ENCODE measurements at regions not wholly inside any gene's neighbourhood (a gene's known extent, or its start where the extent isn't known, plus 50 kb on each side); places are given as distances from the start of the nearest gene placed in this dataset.

DNA sequence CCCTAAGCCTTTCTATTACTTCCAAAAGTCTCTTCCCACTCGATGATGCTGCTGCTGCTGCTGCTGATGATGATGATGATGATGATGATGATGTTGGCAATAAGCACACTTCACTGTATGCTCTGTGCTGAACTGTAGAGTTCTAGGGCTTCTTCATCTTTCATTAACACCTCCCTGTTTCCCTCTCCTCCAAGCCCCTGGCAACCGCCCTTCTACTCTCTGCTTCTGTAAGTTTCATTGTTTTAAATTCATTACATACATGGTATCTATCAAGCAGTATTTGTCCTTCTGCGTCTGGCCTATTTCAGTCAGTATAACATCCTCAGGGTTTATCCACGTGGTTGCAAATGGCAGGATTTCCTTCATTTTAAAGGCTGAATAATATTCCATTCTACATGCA is 100.2 kb downstream of the THBS2 start:
- H2AK5ac ChIP-seq (ENCODE audit: low read depth, low read length) = no peak overlapping the region
- H2BK120ac ChIP-seq (ENCODE audit: low read depth, low read length) = no peak overlapping the region
- no peaks in the 10 kb centered on the region for H3K79me1 ChIP-seq (ENCODE audit: low read depth, low read length)
- H3K18ac ChIP-seq (ENCODE audit: low read length) = no peak overlapping the region
- no CpG with 5 or more reads among the region's 4 CpGs for WGBS, 2 donors (ENCODE audit: extremely low coverage in 2 of 2, insufficient read length in 2 of 2, insufficient replicate concordance in 1 of 2)
- H3K23ac ChIP-seq (ENCODE audit: low read depth, low read length, poor library complexity) = no peak overlapping the region
- H2BK15ac ChIP-seq (ENCODE audit: low read length) = no peak overlapping the region
- no peak overlapping the region for H3K9ac ChIP-seq (ENCODE audit: low read depth, low read length, poor library complexity)
- H4K8ac ChIP-seq (ENCODE audit: low read depth, low read length) = no peak overlapping the region
- H3K4me2 ChIP-seq (ENCODE audit: insufficient read depth, low read length, poor library complexity, severe bottlenecking) = no peak overlapping the region
- H3K27me3 ChIP-seq (ENCODE audit: control insufficient read depth in 3 of 3, insufficient read depth in 3 of 3, low read depth in 1 of 3, low read length in 3 of 3) = no peaks in the 10 kb centered on the region
- H2AFZ ChIP-seq (ENCODE audit: low read length) = no peak overlapping the region
- no peak overlapping the region for H4K91ac ChIP-seq (ENCODE audit: low read depth, low read length, poor library complexity)
- no peak for DNase-seq (ENCODE audit: low spot score)
- no peak overlapping the region for H3K27ac ChIP-seq (replicated peaks; ENCODE audit: low read length)
- H3K9me3 ChIP-seq (replicated peaks in 1 of 2; ENCODE audit: control insufficient read depth in 2 of 2, insufficient read depth in 1 of 2, low read depth in 1 of 2, low read length in 2 of 2) = no peaks in the 10 kb centered on the region
- no peak overlapping the region for H3K4ac ChIP-seq (ENCODE audit: low read length)
- peaks cover 1 to 7% of the 10 kb centered on the region in 2 donors for H3K4me1 ChIP-seq (ENCODE audit: control insufficient read depth in 2 of 2, insufficient read depth in 1 of 2, low read depth in 1 of 2, low read length in 2 of 2)
- H2BK12ac ChIP-seq (ENCODE audit: low read length) = no peak overlapping the region
- H3K36me3 ChIP-seq (replicated peaks in 1 of 2; ENCODE audit: control insufficient read depth in 2 of 2, insufficient read depth in 2 of 2, low read length in 2 of 2) = no peaks in the 10 kb centered on the region
- no peak overlapping the region for H3K14ac ChIP-seq (ENCODE audit: low read length)
- H3K4me3 ChIP-seq (ENCODE audit: low read length in 2 of 2) = no peak overlapping the region
- H2BK5ac ChIP-seq (ENCODE audit: low read length) = no peak overlapping the region

DNA sequence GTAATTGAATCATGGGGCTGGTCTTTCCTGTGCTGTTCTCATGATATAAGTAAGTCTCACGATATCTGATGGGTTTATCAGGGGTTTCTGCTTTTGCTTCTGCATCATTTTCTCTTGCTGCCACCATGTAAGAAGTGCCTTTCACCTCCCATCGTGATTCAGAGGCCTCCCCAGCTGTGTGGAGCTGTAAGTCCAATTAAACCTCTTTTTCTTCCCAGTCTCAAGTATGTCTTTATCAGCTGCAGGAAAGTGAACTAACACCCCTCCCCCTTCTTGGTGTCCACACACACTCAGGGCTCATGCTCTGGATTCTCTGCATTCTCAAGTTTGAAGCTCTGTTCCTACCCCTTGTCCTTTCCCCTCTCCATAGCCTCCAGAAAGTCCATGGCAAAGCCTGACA is 107.1 kb downstream of the THBS2 start:
- DNase-seq (ENCODE audit: low spot score) = no peak
- no peaks in the 10 kb centered on the region for H3K36me3 ChIP-seq (replicated peaks in 1 of 2; ENCODE audit: control insufficient read depth in 2 of 2, insufficient read depth in 2 of 2, low read length in 2 of 2)
- WGBS, 2 donors (ENCODE audit: extremely low coverage in 2 of 2, insufficient read length in 2 of 2, insufficient replicate concordance in 1 of 2) = no CpG with 5 or more reads among the region's 2 CpGs

DNA sequence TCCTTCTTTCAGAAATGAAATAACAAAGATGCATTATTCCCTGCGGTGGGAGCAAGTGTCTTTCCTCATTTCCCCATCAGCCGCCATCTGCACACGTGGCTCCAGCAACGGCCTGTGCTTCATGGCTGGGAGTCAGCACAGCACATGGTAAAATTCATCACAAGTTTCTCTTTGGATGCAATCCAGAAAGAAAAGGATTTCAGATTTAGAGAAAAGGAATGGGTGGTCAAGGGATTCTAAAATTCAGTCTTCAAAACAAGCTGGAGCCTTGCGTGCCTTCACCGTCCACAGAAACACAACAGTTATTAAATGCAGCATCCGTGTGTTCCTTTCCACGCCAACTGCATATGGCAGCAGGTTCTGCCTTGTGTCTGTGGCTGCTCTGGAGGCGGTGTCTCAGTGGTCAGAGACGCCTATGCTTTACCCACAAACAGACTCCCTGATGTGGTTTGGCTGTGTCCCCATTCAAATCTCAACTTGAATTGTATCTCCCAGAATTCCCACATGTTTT is 107.6 kb downstream of the THBS2 start:
- no peak overlapping the region for H3K27ac ChIP-seq (replicated peaks; ENCODE audit: low read length)
- H2AK5ac ChIP-seq (ENCODE audit: low read depth, low read length) = no peak overlapping the region
- H3K36me3 ChIP-seq (replicated peaks in 1 of 2; ENCODE audit: control insufficient read depth in 2 of 2, insufficient read depth in 2 of 2, low read length in 2 of 2) = no peaks in the 10 kb centered on the region
- no peak overlapping the region for H4K8ac ChIP-seq (ENCODE audit: low read depth, low read length)
- H3K14ac ChIP-seq (ENCODE audit: low read length) = no peak overlapping the region
- H3K27me3 ChIP-seq (ENCODE audit: control insufficient read depth in 3 of 3, insufficient read depth in 3 of 3, low read depth in 1 of 3, low read length in 3 of 3) = no peaks in the 10 kb centered on the region
- H3K4me2 ChIP-seq (ENCODE audit: insufficient read depth, low read length, poor library complexity, severe bottlenecking) = no peak overlapping the region
- WGBS, 2 donors (ENCODE audit: extremely low coverage in 2 of 2, insufficient read length in 2 of 2, insufficient replicate concordance in 1 of 2) = no CpG with 5 or more reads among the region's 10 CpGs
- DNase-seq (ENCODE audit: low spot score) = no peak
- no peak overlapping the region for H3K23ac ChIP-seq (ENCODE audit: low read depth, low read length, poor library complexity)
- H3K9ac ChIP-seq (ENCODE audit: low read depth, low read length, poor library complexity) = no peak overlapping the region
- H2BK15ac ChIP-seq (ENCODE audit: low read length) = no peak overlapping the region
- H3K79me1 ChIP-seq (ENCODE audit: low read depth, low read length) = no peaks in the 10 kb centered on the region
- no peak overlapping the region for H3K4me3 ChIP-seq (ENCODE audit: low read length in 2 of 2)
- no peak overlapping the region for H2BK12ac ChIP-seq (ENCODE audit: low read length)
- no peak overlapping the region for H3K18ac ChIP-seq (ENCODE audit: low read length)
- H3K9me3 ChIP-seq (replicated peaks in 1 of 2; ENCODE audit: control insufficient read depth in 2 of 2, insufficient read depth in 1 of 2, low read depth in 1 of 2, low read length in 2 of 2) = peaks cover 0 to 6% of the 10 kb centered on the region in 2 donors
- H2AFZ ChIP-seq (ENCODE audit: low read length) = no peak overlapping the region
- H2BK120ac ChIP-seq (ENCODE audit: low read depth, low read length) = no peak overlapping the region
- no peak overlapping the region for H2BK5ac ChIP-seq (ENCODE audit: low read length)
- no peak overlapping the region for H3K4ac ChIP-seq (ENCODE audit: low read length)
- H4K91ac ChIP-seq (ENCODE audit: low read depth, low read length, poor library complexity) = no peak overlapping the region
- no peaks in the 10 kb centered on the region for H3K4me1 ChIP-seq (ENCODE audit: control insufficient read depth in 2 of 2, insufficient read depth in 1 of 2, low read depth in 1 of 2, low read length in 2 of 2)

More for the DNA sequence above, 107.1 kb downstream of the THBS2 start:
- no peak overlapping the region for H2BK5ac ChIP-seq (ENCODE audit: low read length)
- no peak overlapping the region for H3K9ac ChIP-seq (ENCODE audit: low read depth, low read length, poor library complexity)
- no peak overlapping the region for H4K91ac ChIP-seq (ENCODE audit: low read depth, low read length, poor library complexity)
- H3K4me2 ChIP-seq (ENCODE audit: insufficient read depth, low read length, poor library complexity, severe bottlenecking) = no peak overlapping the region
- H3K18ac ChIP-seq (ENCODE audit: low read length) = no peak overlapping the region
- no peaks in the 10 kb centered on the region for H3K27me3 ChIP-seq (ENCODE audit: control insufficient read depth in 3 of 3, insufficient read depth in 3 of 3, low read depth in 1 of 3, low read length in 3 of 3)
- peaks cover 0 to 6% of the 10 kb centered on the region in 2 donors for H3K9me3 ChIP-seq (replicated peaks in 1 of 2; ENCODE audit: control insufficient read depth in 2 of 2, insufficient read depth in 1 of 2, low read depth in 1 of 2, low read length in 2 of 2)
- no peaks in the 10 kb centered on the region for H3K4me1 ChIP-seq (ENCODE audit: control insufficient read depth in 2 of 2, insufficient read depth in 1 of 2, low read depth in 1 of 2, low read length in 2 of 2)
- no peak overlapping the region for H2BK120ac ChIP-seq (ENCODE audit: low read depth, low read length)
- H2BK15ac ChIP-seq (ENCODE audit: low read length) = no peak overlapping the region
- no peak overlapping the region for H2AK5ac ChIP-seq (ENCODE audit: low read depth, low read length)
- no peak overlapping the region for H3K27ac ChIP-seq (replicated peaks; ENCODE audit: low read length)
- H3K4me3 ChIP-seq (ENCODE audit: low read length in 2 of 2) = no peak overlapping the region
- H3K14ac ChIP-seq (ENCODE audit: low read length) = no peak overlapping the region
- no peak overlapping the region for H3K23ac ChIP-seq (ENCODE audit: low read depth, low read length, poor library complexity)
- no peaks in the 10 kb centered on the region for H3K79me1 ChIP-seq (ENCODE audit: low read depth, low read length)
- H2AFZ ChIP-seq (ENCODE audit: low read length) = no peak overlapping the region
- no peak overlapping the region for H4K8ac ChIP-seq (ENCODE audit: low read depth, low read length)
- no peak overlapping the region for H2BK12ac ChIP-seq (ENCODE audit: low read length)
- H3K4ac ChIP-seq (ENCODE audit: low read length) = no peak overlapping the region

DNA sequence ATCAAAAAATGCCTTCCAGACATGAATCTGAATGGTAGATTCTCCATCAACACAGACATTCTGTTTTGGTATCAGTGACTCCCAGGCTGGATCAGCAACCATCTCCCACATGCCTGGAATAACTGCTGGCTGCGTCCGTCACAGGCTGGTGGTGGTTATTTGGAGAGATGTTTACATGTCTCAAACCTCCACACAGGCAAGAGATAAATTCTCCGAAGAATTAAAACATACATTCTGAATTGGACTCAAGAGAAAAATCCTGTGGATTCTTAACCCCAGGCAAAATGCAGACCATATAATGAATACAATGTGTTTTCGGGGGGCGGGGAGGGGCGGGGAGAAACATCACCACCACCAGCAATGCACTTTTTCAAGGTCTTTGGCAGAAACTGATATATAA is 108.2 kb downstream of the THBS2 start:
- H3K18ac ChIP-seq (ENCODE audit: low read length) = no peak overlapping the region
- H2BK5ac ChIP-seq (ENCODE audit: low read length) = no peak overlapping the region
- no peak overlapping the region for H3K27ac ChIP-seq (replicated peaks; ENCODE audit: low read length)
- H2BK15ac ChIP-seq (ENCODE audit: low read length) = no peak overlapping the region
- H3K14ac ChIP-seq (ENCODE audit: low read length) = no peak overlapping the region
- H3K4me3 ChIP-seq (ENCODE audit: low read length in 2 of 2) = no peak overlapping the region
- H2BK120ac ChIP-seq (ENCODE audit: low read depth, low read length) = no peak overlapping the region
- H2BK12ac ChIP-seq (ENCODE audit: low read length) = no peak overlapping the region
- DNase-seq (ENCODE audit: low spot score) = no peak
- H3K36me3 ChIP-seq (replicated peaks in 1 of 2; ENCODE audit: control insufficient read depth in 2 of 2, insufficient read depth in 2 of 2, low read length in 2 of 2) = no peaks in the 10 kb centered on the region
- H3K4me1 ChIP-seq (ENCODE audit: control insufficient read depth in 2 of 2, insufficient read depth in 1 of 2, low read depth in 1 of 2, low read length in 2 of 2) = no peaks in the 10 kb centered on the region
- H3K4ac ChIP-seq (ENCODE audit: low read length) = no peak overlapping the region
- no peaks in the 10 kb centered on the region for H3K79me1 ChIP-seq (ENCODE audit: low read depth, low read length)
- H3K9ac ChIP-seq (ENCODE audit: low read depth, low read length, poor library complexity) = no peak overlapping the region
- H4K8ac ChIP-seq (ENCODE audit: low read depth, low read length) = no peak overlapping the region
- H3K23ac ChIP-seq (ENCODE audit: low read depth, low read length, poor library complexity) = no peak overlapping the region
- H2AK5ac ChIP-seq (ENCODE audit: low read depth, low read length) = no peak overlapping the region
- no peak overlapping the region for H3K4me2 ChIP-seq (ENCODE audit: insufficient read depth, low read length, poor library complexity, severe bottlenecking)
- no peak overlapping the region for H2AFZ ChIP-seq (ENCODE audit: low read length)
- H3K9me3 ChIP-seq (replicated peaks in 1 of 2; ENCODE audit: control insufficient read depth in 2 of 2, insufficient read depth in 1 of 2, low read depth in 1 of 2, low read length in 2 of 2) = peaks cover 0 to 6% of the 10 kb centered on the region in 2 donors
- H3K27me3 ChIP-seq (ENCODE audit: control insufficient read depth in 3 of 3, insufficient read depth in 3 of 3, low read depth in 1 of 3, low read length in 3 of 3) = no peaks in the 10 kb centered on the region
- WGBS, 2 donors (ENCODE audit: extremely low coverage in 2 of 2, insufficient read length in 2 of 2, insufficient replicate concordance in 1 of 2) = no CpG with 5 or more reads among the region's 6 CpGs
- no peak overlapping the region for H4K91ac ChIP-seq (ENCODE audit: low read depth, low read length, poor library complexity)

Measured in neuronal stem cell (in vitro differentiated cells).